HCT116 (cell line): ENCODE measurements at regions not wholly inside any gene's neighbourhood (a gene's known extent, or its start where the extent isn't known, plus 50 kb on each side); places are given as distances from the start of the nearest gene placed in this dataset.
"Not testable (repeated sequence)": the region's sequence is repeated elsewhere in the genome, so short reads cannot be mapped to it uniquely, and the experiment has no call there.

Experiments used
- CTCF ChIP-seq, 3 experiments: fragments of 200-600 bp in 1 of 3; sonication (generic) in 1 of 3; IDR thresholded peaks in 2 of 3; conservative IDR thresholded peaks in 1 of 3; 2 replicates each; pipeline ENCODE4 v1.5.1; 2012 to 2017; ENCODE audit warnings: low read depth in 2 of 3, low read length in 2 of 3, antibody characterized with exemption in 1 of 3, borderline replicate concordance in 1 of 3, control low read depth in 1 of 3, mild to moderate bottlenecking in 1 of 3, mixed read lengths in 1 of 3, mixed run types in 1 of 3, moderate library complexity in 1 of 3; ENCODE audit not compliant: insufficient read depth in 1 of 3
- EGR1 ChIP-seq: IDR thresholded peaks from 2 replicates; pipeline ENCODE4 v1.6.1; 2012; ENCODE audit warnings: low read depth
- EZH2 ChIP-seq: fragments of 200-600 bp; sonication (generic); IDR thresholded peaks from 2 replicates; pipeline ENCODE4 v1.6.1; 2017; ENCODE audit warnings: antibody characterized with exemption, mixed run types
- EZH2phosphoT487 ChIP-seq: fragments of 200-600 bp; IDR thresholded peaks from 2 replicates; pipeline ENCODE4 v1.6.1; 2018; ENCODE audit warnings: antibody characterized with exemption, borderline replicate concordance
- MAX ChIP-seq: IDR thresholded peaks from 2 replicates; pipeline ENCODE4 v1.6.1; 2012
- POLR2A ChIP-seq: IDR thresholded peaks from 2 replicates; pipeline ENCODE4 v1.7.0; 2011; ENCODE audit warnings: borderline replicate concordance; ENCODE audit not compliant: insufficient read depth, insufficient read length; ENCODE audit errors: extremely low read depth
- REST ChIP-seq: IDR thresholded peaks from 2 replicates; pipeline ENCODE4 v1.6.1; 2012; ENCODE audit warnings: low read depth
- SP1 ChIP-seq: IDR thresholded peaks from 2 replicates; pipeline ENCODE4 v1.6.1; 2012; ENCODE audit warnings: low read depth
- TCF7L2 ChIP-seq: IDR thresholded peaks from 2 replicates; pipeline ENCODE4 v1.7.0; 2011; ENCODE audit warnings: borderline replicate concordance, inconsistent platforms; ENCODE audit not compliant: insufficient read depth, insufficient read length; ENCODE audit errors: extremely low read depth

GRCh38 chr7:14967376-14967775 lies 64.8 kb upstream of the DGKB start:
- not testable (repeated sequence) for TF ChIP-seq EZH2phosphoT487; CTCF (IDR thresholded peaks at IDR 0.05 in 2 of 3, conservative IDR thresholded peaks at IDR 0.05 in 1 of 3; ENCODE audit: borderline replicate concordance in 1 of 3, insufficient read depth in 1 of 3, low read depth in 2 of 3, low read length in 2 of 3); POLR2A; MAX; EZH2; SP1; TCF7L2; REST; EGR1
